GM18907 (cell line): ENCODE measurements at regions not wholly inside any gene's neighbourhood (a gene's known extent, or its start where the extent isn't known, plus 50 kb on each side); places are given as distances from the start of the nearest gene placed in this dataset.

Experiments used
- ATAC-seq: cut with Tn5 transposase; IDR thresholded peaks from one replicate; pipeline ENCODE4 v1.9.1; 2021; ENCODE audit warnings: mild to moderate bottlenecking, moderate library complexity; ENCODE audit not compliant: unreplicated experiment

GRCh38 chr1:199396456-199396855 is 631.1 kb upstream of the NR5A2 start:
- ATAC-seq, result no peak

GRCh38 chr1:199399996-199400724 is 627.4 kb upstream of the NR5A2 start:
- ATAC-seq, result peak; percentile 78

DNA sequence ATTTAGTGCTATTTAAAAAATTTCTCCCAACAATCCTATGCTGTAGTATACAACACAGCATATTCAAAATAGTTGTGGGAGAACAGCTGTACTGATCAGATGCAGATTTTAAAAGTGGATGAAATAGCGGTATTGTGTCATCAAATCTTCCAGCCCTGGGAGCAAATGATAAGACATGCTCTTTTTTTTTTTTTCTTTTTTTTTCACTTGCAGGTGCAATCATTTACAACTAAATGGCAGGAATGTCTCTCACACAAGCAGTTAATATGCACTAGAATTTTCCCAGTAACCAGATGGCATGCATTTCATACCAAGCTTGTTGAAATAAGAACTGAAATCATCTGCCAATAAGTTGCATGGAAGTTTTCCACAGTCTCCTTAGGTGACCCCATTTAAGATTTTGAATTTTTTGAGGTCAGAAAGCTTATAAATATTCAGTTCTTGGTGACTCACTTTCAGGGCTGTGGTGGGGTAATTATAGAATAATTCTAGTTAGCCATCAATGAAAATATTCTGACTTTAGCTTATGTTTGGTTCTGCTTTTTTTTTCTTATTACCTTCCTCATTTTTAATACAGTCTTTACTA is 623.9 kb upstream of the NR5A2 start:
- ATAC-seq, result no peak

GRCh38 chr1:199404191-199404590 is 623.3 kb upstream of the NR5A2 start:
- ATAC-seq, result no peak

GRCh38 chr1:199404976-199405375 is 622.5 kb upstream of the NR5A2 start:
- ATAC-seq, result no peak

DNA sequence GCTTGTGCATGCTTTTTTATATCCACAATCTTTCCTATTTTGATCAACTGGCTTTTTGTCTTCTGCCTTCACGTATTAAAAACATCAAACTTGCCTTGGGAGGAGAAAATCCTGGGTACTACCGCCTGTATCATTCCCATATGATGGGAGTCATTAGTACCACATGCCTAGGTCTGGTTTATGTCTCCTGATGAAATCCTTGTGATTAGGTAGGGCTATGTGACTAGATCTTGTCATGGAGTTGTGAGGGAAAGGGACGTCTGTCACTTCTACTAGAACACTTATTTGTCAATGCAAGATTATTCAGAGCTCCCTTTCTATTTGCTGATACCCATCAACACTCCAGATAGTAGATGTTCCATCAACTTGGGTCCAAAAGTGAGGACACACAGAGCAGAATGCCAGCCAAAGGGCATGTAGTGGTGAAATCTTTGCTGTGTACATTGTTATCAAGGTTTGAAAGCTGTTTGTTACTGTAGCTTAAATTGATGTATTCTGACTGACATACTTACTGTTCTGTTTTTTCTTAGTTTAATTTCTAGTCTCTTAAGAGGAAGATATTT is 621.8 kb upstream of the NR5A2 start:
- ATAC-seq, result no peak

- ATAC-seq, result no peak
Measured at GRCh38 chr1:199410462-199410861, 617.0 kb upstream of the NR5A2 start.

DNA sequence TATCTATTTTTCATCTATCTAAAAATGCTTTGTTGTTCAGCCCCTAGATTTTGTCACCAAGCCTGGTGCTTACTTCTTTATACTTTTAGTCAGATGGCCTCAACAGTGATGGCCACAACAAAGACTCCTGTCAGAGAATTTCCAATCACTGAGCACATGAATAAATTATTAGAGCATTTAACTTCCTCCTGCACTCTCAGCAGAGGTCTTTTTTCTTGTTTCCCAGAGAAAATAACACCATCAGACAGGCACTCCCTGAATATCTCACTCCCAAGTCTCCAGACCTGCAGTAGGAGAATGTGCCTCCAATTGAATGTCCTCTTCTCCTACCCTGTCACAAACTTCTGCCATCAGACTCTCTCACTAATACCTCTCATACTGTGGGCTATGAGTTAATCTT is 616.0 kb upstream of the NR5A2 start:
- no peak for ATAC-seq

- no peak for ATAC-seq
Measured at GRCh38 chr1:199422206-199422605, 605.3 kb upstream of the NR5A2 start.

DNA sequence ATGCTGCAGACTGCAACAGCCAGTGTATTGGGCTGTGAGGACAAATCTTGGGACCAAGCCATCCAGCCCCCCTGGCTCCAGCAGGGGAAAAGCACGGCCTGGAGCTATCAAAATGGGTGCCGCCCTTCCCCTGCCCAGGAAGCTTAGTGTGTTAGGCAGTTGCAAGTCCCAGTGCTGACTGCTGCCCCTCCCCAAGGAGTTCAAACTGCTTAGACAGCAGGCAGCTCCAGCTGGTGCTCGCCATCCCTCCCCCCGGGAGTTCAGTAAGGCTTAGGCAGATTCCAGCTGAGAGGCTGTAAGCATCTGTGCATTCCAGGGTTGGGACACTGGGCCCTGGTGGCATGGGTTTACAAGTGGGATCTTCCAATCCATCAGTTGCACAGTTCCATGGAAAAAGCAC is 579.6 kb upstream of the NR5A2 start:
- ATAC-seq, result no peak

- no peak for ATAC-seq
Measured at GRCh38 chr1:199448646-199449045, 578.9 kb upstream of the NR5A2 start.

DNA sequence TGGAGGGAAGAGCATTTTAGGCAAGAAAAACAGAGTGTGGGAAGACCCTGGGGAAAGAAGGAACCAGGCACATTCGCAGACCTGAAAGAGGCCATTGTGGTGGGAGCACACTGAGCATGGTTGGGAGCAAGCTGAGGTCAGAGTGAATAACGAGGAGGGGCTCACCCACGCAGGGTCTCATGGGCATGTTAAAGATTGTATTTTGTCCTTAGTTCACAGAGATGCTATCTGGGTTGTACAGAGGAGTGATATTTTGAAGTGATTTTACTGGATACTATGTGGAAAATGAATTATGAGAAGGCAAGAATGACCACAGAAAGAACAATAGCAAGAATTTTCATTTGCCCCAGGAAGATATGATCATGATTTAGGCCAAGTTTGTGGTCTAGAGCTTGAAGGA is 578.3 kb upstream of the NR5A2 start:
- ATAC-seq, result no peak

DNA sequence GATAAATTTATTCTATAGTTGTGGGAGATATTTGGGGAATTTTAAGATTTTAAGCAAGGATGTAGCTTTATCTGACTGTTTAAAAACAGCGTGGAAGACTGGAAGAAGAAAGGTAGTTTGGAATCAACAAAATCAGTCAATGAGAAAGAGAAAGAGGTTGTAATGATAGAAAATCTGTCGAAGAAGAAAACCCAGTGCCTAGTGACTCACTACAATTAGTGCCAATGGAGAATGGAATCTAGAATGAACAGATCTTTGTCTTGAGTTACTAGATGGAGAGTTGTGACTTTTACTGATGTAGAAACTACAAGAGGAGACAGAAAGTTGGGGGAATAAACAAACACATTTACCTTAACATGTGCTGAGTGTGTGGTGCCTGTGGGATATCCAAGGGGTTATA is 577.8 kb upstream of the NR5A2 start:
- no peak for ATAC-seq

- no peak for ATAC-seq
Measured at GRCh38 chr1:199452627-199453026, 574.9 kb upstream of the NR5A2 start.

- no peak for ATAC-seq
Measured at GRCh38 chr1:199453723-199454122, 573.8 kb upstream of the NR5A2 start.

DNA sequence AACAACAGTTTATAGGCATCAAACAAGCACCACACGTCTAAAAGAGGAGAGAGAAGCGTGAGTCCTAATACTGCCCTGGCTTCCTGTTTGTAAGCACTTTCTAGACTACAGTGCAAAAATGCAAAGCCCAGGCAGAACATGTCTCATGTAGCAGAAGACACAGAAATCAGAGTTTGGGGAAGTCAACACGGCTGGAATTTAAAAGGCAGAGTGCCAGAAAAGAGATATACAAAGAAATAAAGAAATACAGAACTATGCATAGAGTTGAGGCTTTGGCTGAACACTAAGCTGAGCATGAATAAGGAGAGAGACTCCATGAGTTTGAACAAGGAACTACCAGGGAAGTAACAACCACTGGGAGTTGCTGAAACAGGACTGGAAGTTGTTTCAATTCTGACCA is 566.6 kb upstream of the NR5A2 start:
- no peak for ATAC-seq

GRCh38 chr1:199463521-199464127 is 563.9 kb upstream of the NR5A2 start:
- peak; percentile 74 for ATAC-seq

DNA sequence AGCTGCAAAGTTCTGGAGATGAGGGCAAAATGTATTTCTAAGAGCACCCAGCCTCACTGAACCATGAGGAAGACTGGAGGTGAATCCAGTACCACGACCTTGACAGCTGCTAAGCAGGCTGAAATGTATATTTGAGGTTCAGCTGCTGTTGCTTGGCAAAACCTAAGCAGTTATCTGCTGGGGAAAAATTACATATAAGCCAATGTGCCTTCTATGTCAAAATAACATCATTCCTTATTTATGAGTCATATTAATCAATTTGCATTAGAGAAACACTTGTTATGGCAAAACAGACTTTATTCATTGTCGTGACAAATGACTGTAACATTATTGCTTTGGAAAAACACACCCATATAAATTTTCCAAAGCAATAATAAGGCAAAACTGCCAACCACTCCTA is 560.5 kb upstream of the NR5A2 start:
- ATAC-seq, result no peak

DNA sequence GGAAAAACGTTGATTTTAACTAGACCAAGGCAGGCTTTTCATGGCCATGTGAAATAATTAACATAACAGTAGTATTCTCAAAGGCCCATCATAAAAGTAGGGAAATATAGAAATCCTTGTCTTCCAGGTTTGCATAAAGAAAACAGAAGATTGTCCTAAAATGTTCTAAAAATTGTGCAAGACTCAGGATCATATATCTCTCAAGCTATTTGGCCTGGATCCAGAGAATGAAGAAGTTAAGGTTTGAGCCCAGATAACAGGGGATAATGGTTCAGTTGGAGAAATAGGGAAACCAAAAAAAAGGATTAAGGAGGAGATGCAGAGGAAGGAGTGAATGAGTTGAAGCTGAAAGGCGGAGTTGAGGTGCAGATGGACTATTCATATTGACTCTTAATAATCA is 555.5 kb upstream of the NR5A2 start:
- no peak for ATAC-seq

DNA sequence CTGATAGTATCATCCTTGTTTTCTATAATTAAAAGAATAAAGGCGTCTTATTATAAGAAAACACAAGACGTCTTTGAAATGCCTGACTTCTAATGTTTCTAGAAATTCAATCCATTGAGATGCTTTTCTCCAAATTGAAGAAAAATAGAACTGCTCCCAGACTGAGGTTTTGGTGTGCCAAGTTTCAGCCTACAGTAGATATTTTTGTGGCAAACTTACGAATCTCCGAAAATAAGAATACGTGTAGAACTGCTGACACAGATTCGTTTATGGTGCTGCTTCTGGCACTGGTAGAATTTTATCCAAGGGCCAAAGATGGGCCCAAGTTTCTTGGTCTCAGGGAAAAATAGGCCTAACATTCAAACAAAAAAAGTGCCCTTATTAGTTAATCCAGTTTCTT is 554.5 kb upstream of the NR5A2 start:
- no peak for ATAC-seq

GRCh38 chr1:199474738-199475137 is 552.8 kb upstream of the NR5A2 start:
- ATAC-seq, result no peak

DNA sequence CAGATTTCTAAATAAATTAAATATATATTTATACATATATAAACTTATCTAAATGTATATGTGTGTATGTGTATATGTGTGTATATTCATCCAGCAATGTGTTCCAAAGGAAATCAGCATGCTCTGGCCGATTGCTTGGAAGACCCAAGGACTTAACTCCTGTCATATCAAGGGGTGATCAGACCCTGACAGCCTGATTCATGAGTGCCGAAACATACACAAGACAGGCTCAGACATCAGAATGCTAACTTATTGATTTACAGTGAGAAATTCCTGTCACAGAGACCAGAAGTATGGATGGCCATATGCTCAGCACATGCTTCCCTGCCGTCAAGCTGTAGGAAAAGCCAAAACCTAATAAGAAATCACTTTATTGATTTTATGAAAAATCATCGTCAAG is 545.1 kb upstream of the NR5A2 start:
- ATAC-seq, result no peak
